ENCODE measurements at regions not wholly inside any gene's neighbourhood (a gene's known extent, or its start where the extent isn't known, plus 50 kb on each side); places are given as distances from the start of the nearest gene placed in this dataset.

- TF ChIP-seq CTCF (IDR thresholded peaks at IDR 0.05; ENCODE audit: low read depth, low read length) = no peak
- DNase-seq (ENCODE audit: extremely low read depth, low read depth) = no peak
These were observed 811.2 kb downstream of the TYW1 start for GRCh38 chr7:67807826-67808225.

- TF ChIP-seq CTCF (IDR thresholded peaks at IDR 0.05; ENCODE audit: low read depth, low read length) = no peak
- DNase-seq (ENCODE audit: extremely low read depth, low read depth) = no peak
These were observed 813.0 kb downstream of the TYW1 start for GRCh38 chr7:67809586-67809985.

GRCh38 chr7:67813621-67814292, 817.1 kb downstream of the TYW1 start:
- TF ChIP-seq CTCF (IDR thresholded peaks at IDR 0.05; ENCODE audit: low read depth, low read length) = no peak
- DNase-seq (ENCODE audit: extremely low read depth, low read depth) = no peak

- TF ChIP-seq CTCF (IDR thresholded peaks at IDR 0.05; ENCODE audit: low read depth, low read length) = no peak
- DNase-seq (ENCODE audit: extremely low read depth, low read depth) = no peak
These were observed 820.8 kb downstream of the TYW1 start for GRCh38 chr7:67817481-67817880.

DNA sequence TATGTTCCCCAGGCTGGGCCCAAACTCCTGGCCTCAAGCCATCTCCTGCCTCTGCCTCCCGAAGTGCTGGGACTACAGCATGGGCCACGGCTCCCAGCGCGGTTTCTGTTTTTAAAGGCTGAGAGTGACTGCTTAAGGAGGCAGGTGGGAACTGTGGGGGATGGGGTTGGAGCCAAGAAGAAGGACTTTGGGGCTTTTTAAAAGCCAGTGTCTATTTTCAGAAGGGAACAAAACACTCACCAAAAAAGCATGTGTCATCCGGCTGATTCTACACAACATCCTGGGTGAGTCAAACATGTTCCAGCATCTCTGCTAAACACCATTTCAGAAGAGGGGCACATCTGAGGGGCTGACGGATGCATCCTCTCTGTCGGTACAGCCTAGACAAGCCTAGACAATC, 824.5 kb downstream of the TYW1 start:
- no peak for DNase-seq (ENCODE audit: extremely low read depth, low read depth)
- TF ChIP-seq CTCF (IDR thresholded peaks at IDR 0.05; ENCODE audit: low read depth, low read length) = no peak

DNA sequence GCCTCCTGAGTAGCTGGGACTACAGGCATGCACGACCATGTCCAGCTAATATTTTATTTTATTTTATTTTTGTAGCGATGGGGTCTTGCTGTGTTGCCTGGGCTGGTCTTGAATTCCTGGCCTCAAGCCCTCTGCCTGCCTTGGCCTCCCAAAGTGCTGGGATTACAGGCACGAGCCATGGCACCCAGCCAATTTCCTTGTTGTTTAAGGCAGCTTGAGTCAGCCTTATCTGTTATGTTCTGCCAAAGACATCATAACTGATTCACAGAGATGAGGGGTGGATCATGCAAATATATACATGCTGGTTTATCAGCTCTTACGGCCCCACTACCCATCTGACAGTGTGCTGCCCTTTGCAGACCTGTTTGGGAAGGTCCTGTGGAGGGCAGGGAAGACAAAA, 826.7 kb downstream of the TYW1 start:
- no peak for DNase-seq (ENCODE audit: extremely low read depth, low read depth)
- no peak for TF ChIP-seq CTCF (IDR thresholded peaks at IDR 0.05; ENCODE audit: low read depth, low read length)

GRCh38 chr7:67825356-67825755, 828.7 kb downstream of the TYW1 start:
- no peak for TF ChIP-seq CTCF (IDR thresholded peaks at IDR 0.05; ENCODE audit: low read depth, low read length)
- DNase-seq (ENCODE audit: extremely low read depth, low read depth) = no peak

All from AG09319 (cell line).